Stomach (tissue), 8 donors: ENCODE measurements at regions not wholly inside any gene's neighbourhood (a gene's known extent, or its start where the extent isn't known, plus 50 kb on each side); places are given as distances from the start of the nearest gene placed in this dataset.

Source experiments
- DNase-seq, 2 donors: peaks; one replicate each; pipeline versions ENCODE4 v3.0.0 to v3.0.0-alpha.2; 2013 to 2019
- H3K27ac ChIP-seq, 5 donors: fragments of 200-600 bp in 4 of 5; sonication (generic) in 4 of 5; one replicate each; pipeline ENCODE4 v1.5.1; 2013 to 2019; ENCODE audit warnings: mild to moderate bottlenecking in 1 of 5, moderate library complexity in 1 of 5
- H3K27me3 ChIP-seq, 3 donors: fragments of 200-600 bp; sonication (generic); one replicate each; pipeline ENCODE4 v1.5.1; 2017 to 2019; ENCODE audit warnings: mixed run types in 1 of 3
- H3K36me3 ChIP-seq, 4 donors: fragments of 200-600 bp; sonication (generic); 1 replicate in 3 of 4; 2 replicates in 1 of 4; pipeline ENCODE4 v1.5.1; 2016 to 2019
- H3K4me1 ChIP-seq, 4 donors: fragments of 200-600 bp; sonication (generic); one replicate each; pipeline ENCODE4 v1.5.1; 2016 to 2019
- H3K4me3 ChIP-seq, 4 donors: fragments of 200-600 bp; sonication (generic) in 3 of 4; one replicate each; pipeline ENCODE4 v1.5.1; 2016 to 2019; ENCODE audit warnings: mild to moderate bottlenecking in 1 of 4
- H3K9me3 ChIP-seq, 4 donors: fragments of 200-600 bp; sonication (generic); one replicate each; pipeline ENCODE4 v1.5.1; 2016 to 2019
- EP300 ChIP-seq: sonication (generic); formaldehyde crosslinking; IDR thresholded peaks from one replicate; pipeline ENCODE4 v1.6.1; 2017; ENCODE audit warnings: antibody characterized with exemption
- POLR2A ChIP-seq, 4 donors: fragments of 450-650 bp; IDR thresholded peaks; one replicate each; pipeline ENCODE4 v1.6.1; 2016; ENCODE audit warnings: antibody characterized with exemption in 4 of 4, control low read depth in 2 of 4, mild to moderate bottlenecking in 1 of 4, moderate library complexity in 1 of 4
- POLR2AphosphoS5 ChIP-seq, 3 donors: sonication (generic); formaldehyde crosslinking; IDR thresholded peaks; one replicate each; pipeline ENCODE4 v1.6.1; 2016; ENCODE audit warnings: antibody characterized with exemption in 3 of 3
- WGBS, 5 donors: extraction: QIAGEN DNeasy Blood & Tissue Kit in 3 of 5; methylation state at CpG; one replicate each; pipeline versions ENCODE4 v1.1.5 to v1.1.7; 2013 to 2018; 5-methylcytosine and 5-hydroxymethylcytosine counted together
- intact Hi-C: fragments of 100-400 bp; cut with DNase I; formaldehyde crosslinking; loops from one replicate; pipeline ENCODE4 v1.15.1; 2023; ENCODE audit warnings: low total_unique reads
- TF ChIP-seq, protein P1 (sequence below), 7 experiments: fragments of 450-650 bp in 4 of 7; fragments of 200-600 bp in 3 of 7; sonication (generic) in 3 of 7; IDR thresholded peaks; one replicate each; pipeline ENCODE4 v1.5.1; 2016 to 2019; ENCODE audit warnings: antibody characterized with exemption in 7 of 7, control low read depth in 2 of 7, mild to moderate bottlenecking in 1 of 7
- donor health status: healthy with polysubstance abuse.
- donor health status: Bipolar disorder and iron deficiency.
- donor health status: healthy.

DNA sequence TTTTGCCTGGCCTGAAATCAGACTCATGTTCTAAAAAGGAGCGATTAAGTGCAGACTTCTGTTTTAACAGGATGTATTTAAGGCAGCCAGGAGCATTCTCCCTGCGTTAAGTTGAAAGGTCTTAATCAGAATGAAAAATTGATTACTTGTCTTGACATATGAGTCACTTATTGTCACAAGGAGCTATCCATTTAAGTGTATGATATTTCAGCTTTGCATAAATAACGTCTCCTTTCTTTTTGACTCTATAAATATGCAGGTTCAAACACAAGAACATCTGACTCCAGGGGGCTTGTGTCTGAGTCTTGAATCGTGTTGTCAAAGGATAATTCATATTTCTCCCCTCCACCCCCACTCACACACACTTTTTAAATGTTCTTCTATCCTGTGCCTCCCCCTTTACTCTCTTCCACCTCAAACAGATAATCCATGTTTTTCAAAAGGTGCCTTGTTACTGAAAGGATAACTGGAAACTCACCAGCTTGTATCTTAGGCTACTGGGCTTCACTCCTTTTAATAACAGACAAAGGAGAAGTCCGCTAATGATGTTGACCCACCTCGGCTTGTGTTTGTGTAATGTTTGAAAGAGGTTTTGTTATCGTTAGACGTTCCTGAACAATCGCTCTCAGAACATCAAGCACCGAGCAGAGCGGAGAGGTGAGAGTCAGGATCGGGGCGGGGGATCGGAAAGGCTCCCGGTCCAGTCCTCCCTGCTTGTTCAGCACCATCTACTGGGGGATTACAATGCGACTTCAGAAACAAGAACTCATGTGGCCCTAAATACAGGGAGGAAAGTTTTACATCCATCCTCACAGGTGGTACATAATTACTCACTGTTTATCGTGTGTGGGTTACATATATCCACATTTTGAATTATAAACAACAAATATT, 107.5 kb upstream of the RPL34 start:
- peak in 1 of 2 donors; percentile 77 for DNase-seq
- WGBS, 5 donors = 6 to 13% (median 9%) methylated on average over 17 of the region's 17 CpGs
- intact Hi-C loops = no loop called here
- TF ChIP-seq EP300 = no peak
- no peak for TF ChIP-seq POLR2A (IDR thresholded peaks at IDR 0.05)
- TF ChIP-seq, protein P1, sequence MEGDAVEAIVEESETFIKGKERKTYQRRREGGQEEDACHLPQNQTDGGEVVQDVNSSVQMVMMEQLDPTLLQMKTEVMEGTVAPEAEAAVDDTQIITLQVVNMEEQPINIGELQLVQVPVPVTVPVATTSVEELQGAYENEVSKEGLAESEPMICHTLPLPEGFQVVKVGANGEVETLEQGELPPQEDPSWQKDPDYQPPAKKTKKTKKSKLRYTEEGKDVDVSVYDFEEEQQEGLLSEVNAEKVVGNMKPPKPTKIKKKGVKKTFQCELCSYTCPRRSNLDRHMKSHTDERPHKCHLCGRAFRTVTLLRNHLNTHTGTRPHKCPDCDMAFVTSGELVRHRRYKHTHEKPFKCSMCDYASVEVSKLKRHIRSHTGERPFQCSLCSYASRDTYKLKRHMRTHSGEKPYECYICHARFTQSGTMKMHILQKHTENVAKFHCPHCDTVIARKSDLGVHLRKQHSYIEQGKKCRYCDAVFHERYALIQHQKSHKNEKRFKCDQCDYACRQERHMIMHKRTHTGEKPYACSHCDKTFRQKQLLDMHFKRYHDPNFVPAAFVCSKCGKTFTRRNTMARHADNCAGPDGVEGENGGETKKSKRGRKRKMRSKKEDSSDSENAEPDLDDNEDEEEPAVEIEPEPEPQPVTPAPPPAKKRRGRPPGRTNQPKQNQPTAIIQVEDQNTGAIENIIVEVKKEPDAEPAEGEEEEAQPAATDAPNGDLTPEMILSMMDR (IDR thresholded peaks at IDR 0.05) = peak in 1 of 7 experiments; percentile 8
- Histone ChIP-seq H3K36me3 (no peaks in the 10 kb centered on the region), H3K9me3 (no peaks in the 10 kb centered on the region), H3K27me3 (peaks cover 0 to 15% (median 4%) of the 10 kb centered on the region in 3 donors), H3K4me3 (no peak overlapping the region), H3K4me1 (peaks cover 0 to 5% (median 2%) of the 10 kb centered on the region in 4 donors), H3K27ac (no peak overlapping the region)

DNA sequence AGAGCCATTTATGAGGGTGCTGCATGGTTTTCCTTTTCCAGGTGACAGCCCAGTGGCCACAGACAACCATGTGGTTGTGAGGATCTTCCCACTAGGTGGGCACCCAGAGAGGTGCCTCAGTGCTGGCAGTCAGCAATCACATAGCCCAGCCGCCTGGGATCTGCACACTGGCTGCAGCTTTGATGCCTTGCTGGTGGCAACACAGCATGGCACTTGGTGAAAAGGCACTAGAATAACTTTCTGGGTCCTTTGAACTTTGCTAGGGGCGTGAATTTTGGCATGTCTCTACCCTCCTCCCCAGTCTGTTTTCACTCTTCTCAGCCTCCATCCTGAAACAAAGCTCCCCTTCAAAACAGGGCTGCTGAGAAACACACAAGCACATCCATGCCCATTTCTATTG, 108.8 kb upstream of the RPL34 start:
- Histone ChIP-seq H3K4me1 (peaks cover 0 to 5% (median 2%) of the 10 kb centered on the region in 4 donors), H3K36me3 (no peaks in the 10 kb centered on the region), H3K9me3 (no peaks in the 10 kb centered on the region), H3K4me3 (no peak overlapping the region), H3K27me3 (peaks cover 0 to 15% (median 4%) of the 10 kb centered on the region in 3 donors), H3K27ac (no peak overlapping the region)
- TF ChIP-seq, protein P1 (IDR thresholded peaks at IDR 0.05) = no peak
- TF ChIP-seq EP300 = no peak
- no peak for TF ChIP-seq POLR2A (IDR thresholded peaks at IDR 0.05)
- no peak for TF ChIP-seq POLR2AphosphoS5 (IDR thresholded peaks at IDR 0.05)
- DNase-seq = no peak
- WGBS, 5 donors = 41 to 66% (median 62%) methylated on average over 2 of the region's 2 CpGs
- intact Hi-C loops = no loop called here

DNA sequence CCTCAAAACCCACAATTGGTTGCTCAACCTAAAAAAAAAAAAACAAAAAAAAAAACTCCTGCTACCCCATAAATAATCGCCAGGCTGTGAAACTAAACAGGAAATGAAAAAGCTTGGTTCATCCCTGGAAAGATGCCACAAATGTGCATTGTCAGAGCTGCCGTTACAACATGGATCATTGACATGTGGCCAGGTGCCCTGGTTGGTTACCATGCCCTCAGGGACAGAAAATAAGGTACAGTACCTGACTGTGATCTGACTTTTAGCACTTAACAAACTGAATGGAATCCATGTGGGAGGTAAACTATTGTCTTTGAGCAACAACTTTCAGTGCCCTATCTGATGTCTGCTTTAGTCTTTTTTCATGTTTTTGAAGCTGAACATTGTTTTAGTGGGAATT, 118.0 kb upstream of the RPL34 start:
- H3K36me3 ChIP-seq = no peaks in the 10 kb centered on the region
- TF ChIP-seq EP300 (no peak), POLR2AphosphoS5 (IDR thresholded peaks at IDR 0.05) (no peak), POLR2A (IDR thresholded peaks at IDR 0.05) (no peak)
- TF ChIP-seq, protein P1 (IDR thresholded peaks at IDR 0.05) = no peak
- intact Hi-C loops = no loop called here
- no peak overlapping the region for H3K27ac ChIP-seq
- WGBS, 5 donors = 58 to 78% (median 64%) methylated on average over 2 of the region's 2 CpGs
- DNase-seq = no peak
- H3K9me3 ChIP-seq = peaks cover 0 to 18% (median 11%) of the 10 kb centered on the region in 4 donors
- H3K4me3 ChIP-seq = no peak overlapping the region
- H3K4me1 ChIP-seq = no peaks in the 10 kb centered on the region
- no peaks in the 10 kb centered on the region for H3K27me3 ChIP-seq

DNA sequence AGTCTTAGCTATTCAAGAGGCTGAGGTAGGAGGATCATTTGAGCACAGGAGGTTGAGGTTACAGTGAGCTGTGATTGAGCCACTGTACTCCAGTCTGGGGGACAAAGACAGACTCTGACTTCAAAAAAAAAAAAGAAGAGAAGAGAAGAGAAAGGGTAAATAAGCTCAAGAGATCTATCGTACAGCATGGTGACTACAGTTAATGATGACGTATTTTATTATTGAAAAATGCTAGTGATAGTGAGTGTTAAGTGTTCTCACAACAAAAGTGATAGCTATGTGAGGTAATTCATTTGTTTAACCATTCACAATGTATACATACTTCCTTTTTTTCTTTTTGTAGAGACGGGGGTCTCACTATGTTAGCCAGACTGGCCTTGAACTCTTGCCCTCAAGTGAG, 121.5 kb upstream of the RPL34 start:
- Histone ChIP-seq H3K9me3 (peaks cover 0 to 28% (median 20%) of the 10 kb centered on the region in 4 donors), H3K4me3 (no peak overlapping the region), H3K27me3 (no peaks in the 10 kb centered on the region), H3K36me3 (no peaks in the 10 kb centered on the region), H3K27ac (no peak overlapping the region), H3K4me1 (no peaks in the 10 kb centered on the region)
- WGBS, 5 donors = 63 to 70% (median 65%) methylated on average over 3 of the region's 3 CpGs
- TF ChIP-seq POLR2AphosphoS5 (IDR thresholded peaks at IDR 0.05) (no peak), POLR2A (IDR thresholded peaks at IDR 0.05) (no peak), EP300 (no peak)
- TF ChIP-seq, protein P1 (IDR thresholded peaks at IDR 0.05) = no peak
- DNase-seq = no peak
- intact Hi-C loops = no loop called here
